Spleen (tissue), 11 donors: ENCODE measurements at regions not wholly inside any gene's neighbourhood (a gene's known extent, or its start where the extent isn't known, plus 50 kb on each side); places are given as distances from the start of the nearest gene placed in this dataset.

ENCODE experiments used
- DNase-seq: peaks from one replicate; pipeline ENCODE4 v3.0.0-alpha.2; 2020
- H3K27ac ChIP-seq, 8 donors: fragments of 200-600 bp; sonication (generic) in 7 of 8; 1 replicate in 4 of 8; 2 replicates in 4 of 8; pipeline versions ENCODE4 v1.5.0 to v1.8.0; 2016 to 2021; ENCODE audit warnings: inconsistent platforms in 4 of 8, mild to moderate bottlenecking in 4 of 8, moderate library complexity in 1 of 8
- H3K27me3 ChIP-seq, 7 donors: fragments of 200-600 bp; sonication (generic) in 6 of 7; replicated peaks in 1 of 7; 1 replicate in 4 of 7; 2 replicates in 3 of 7; pipeline versions ENCODE4 v1.5.0 to v1.8.0; 2016 to 2021; ENCODE audit warnings: inconsistent platforms in 3 of 7, mild to moderate bottlenecking in 1 of 7
- H3K36me3 ChIP-seq, 6 donors: fragments of 200-600 bp; sonication (generic) in 5 of 6; 1 replicate in 4 of 6; 2 replicates in 2 of 6; pipeline versions ENCODE4 v1.5.0 to v1.8.0; 2016 to 2021; ENCODE audit warnings: inconsistent platforms in 2 of 6
- H3K4me1 ChIP-seq, 6 donors: fragments of 200-600 bp; sonication (generic) in 5 of 6; 1 replicate in 3 of 6; 2 replicates in 3 of 6; pipeline versions ENCODE4 v1.5.0 to v1.8.0; 2016 to 2021; ENCODE audit warnings: inconsistent platforms in 3 of 6
- H3K4me3 ChIP-seq, 8 donors: fragments of 200-600 bp; sonication (generic) in 7 of 8; 1 replicate in 4 of 8; 2 replicates in 4 of 8; pipeline versions ENCODE4 v1.5.0 to v1.8.0; 2016 to 2021; ENCODE audit warnings: inconsistent platforms in 4 of 8, mild to moderate bottlenecking in 4 of 8, moderate library complexity in 2 of 8
- H3K9me3 ChIP-seq, 8 donors: fragments of 200-600 bp; sonication (generic) in 7 of 8; 1 replicate in 4 of 8; 2 replicates in 4 of 8; pipeline versions ENCODE4 v1.5.0 to v1.8.0; 2016 to 2021; ENCODE audit warnings: inconsistent platforms in 4 of 8
- CTCF ChIP-seq, 11 experiments: fragments of 200-600 bp in 7 of 11; fragments of 450-650 bp in 4 of 11; sonication (generic) in 4 of 11; IDR thresholded peaks in 8 of 11; conservative IDR thresholded peaks in 3 of 11; 1 replicate in 7 of 11; 2 replicates in 4 of 11; pipeline versions ENCODE4 v1.4.0 to v1.8.0; 2016 to 2021; ENCODE audit warnings: antibody characterized with exemption in 11 of 11, inconsistent platforms in 4 of 11, mild to moderate bottlenecking in 1 of 11
- POLR2A ChIP-seq, 3 donors: fragments of 450-650 bp; IDR thresholded peaks; one replicate each; pipeline ENCODE4 v1.5.1; 2017; ENCODE audit warnings: antibody characterized with exemption in 3 of 3, mild to moderate bottlenecking in 1 of 3
- POLR2AphosphoS5 ChIP-seq, 3 donors: sonication (generic); formaldehyde crosslinking; IDR thresholded peaks; one replicate each; pipeline ENCODE4 v1.5.1; 2017; ENCODE audit warnings: antibody characterized with exemption in 3 of 3
- WGBS, 5 donors: extraction: QIAGEN DNeasy Blood & Tissue Kit in 3 of 5; methylation state at CpG; one replicate each; pipeline versions ENCODE4 v1.1.5 to v1.1.7; 2013 to 2018; 5-methylcytosine and 5-hydroxymethylcytosine counted together
- intact Hi-C: fragments of 100-400 bp; cut with DNase I; formaldehyde crosslinking; loops from one replicate; pipeline ENCODE4 v1.15.0; 2023; ENCODE audit warnings: low total_unique reads
- donor health status: healthy with polysubstance abuse.
- donor health status: DM: no; HTN: no; CAD: no; lungs with moderate emphysema.
- donor health status: DM: no; HTN: no; CAD: no.
- donor health status: Bipolar disorder and iron deficiency.
- donor health status: healthy.
- donor health status: DM: no; HTN: no; CAD: no.
- donor health status: DM: yes; HTN: yes; CAD: no.

GRCh38 chr15:85932391-85932790 is 137.7 kb upstream of the KLHL25 start:
- no peak overlapping the region for H3K27ac ChIP-seq
- intact Hi-C loops, result no loop called here
- peaks cover 0 to 6% (median 0%) of the 10 kb centered on the region in 6 donors for H3K4me1 ChIP-seq
- peaks cover 0 to 6% (median 0%) of the 10 kb centered on the region in 7 donors for H3K27me3 ChIP-seq
- DNase-seq, result no peak
- WGBS, 5 donors, result 56 to 83% (median 80%) methylated on average over 1 of the region's 1 CpG
- no peaks in the 10 kb centered on the region for H3K9me3 ChIP-seq
- no peak overlapping the region for H3K4me3 ChIP-seq
- TF ChIP-seq CTCF (IDR thresholded peaks at IDR 0.05 in 8 of 11, conservative IDR thresholded peaks at IDR 0.05 in 3 of 11), result no peak
- no peak for TF ChIP-seq POLR2AphosphoS5 (IDR thresholded peaks at IDR 0.05)
- TF ChIP-seq POLR2A (IDR thresholded peaks at IDR 0.05), result no peak
- H3K36me3 ChIP-seq, result no peaks in the 10 kb centered on the region

- no peak for DNase-seq
Observed at GRCh38 chr15:85934691-85935090, 140.0 kb upstream of the KLHL25 start.

GRCh38 chr15:85935182-85935581 is 140.5 kb upstream of the KLHL25 start:
- intact Hi-C loops, result no loop called here
- peaks cover 0 to 6% (median 0%) of the 10 kb centered on the region in 7 donors for H3K27me3 ChIP-seq
- no peak overlapping the region for H3K4me3 ChIP-seq
- no peaks in the 10 kb centered on the region for H3K4me1 ChIP-seq
- H3K36me3 ChIP-seq, result no peaks in the 10 kb centered on the region
- no peak overlapping the region for H3K27ac ChIP-seq
- WGBS, 5 donors, result 88 to 95% (median 92%) methylated on average over 6 of the region's 6 CpGs
- DNase-seq, result no peak
- H3K9me3 ChIP-seq, result no peaks in the 10 kb centered on the region
- no peak for TF ChIP-seq CTCF (IDR thresholded peaks at IDR 0.05 in 8 of 11, conservative IDR thresholded peaks at IDR 0.05 in 3 of 11)
- TF ChIP-seq POLR2AphosphoS5 (IDR thresholded peaks at IDR 0.05), result no peak
- no peak for TF ChIP-seq POLR2A (IDR thresholded peaks at IDR 0.05)

More at GRCh38 chr15:85934691-85935090, 140.0 kb upstream of the KLHL25 start:
- no peak overlapping the region for H3K27ac ChIP-seq
- H3K27me3 ChIP-seq, result peaks cover 0 to 6% (median 0%) of the 10 kb centered on the region in 7 donors
- TF ChIP-seq CTCF (IDR thresholded peaks at IDR 0.05 in 8 of 11, conservative IDR thresholded peaks at IDR 0.05 in 3 of 11), result no peak
- TF ChIP-seq POLR2A (IDR thresholded peaks at IDR 0.05), result no peak
- no peak for TF ChIP-seq POLR2AphosphoS5 (IDR thresholded peaks at IDR 0.05)
- H3K9me3 ChIP-seq, result no peaks in the 10 kb centered on the region
- H3K36me3 ChIP-seq, result no peaks in the 10 kb centered on the region
- H3K4me1 ChIP-seq, result no peaks in the 10 kb centered on the region
- intact Hi-C loops, result no loop called here
- 23 to 43% (median 30%) methylated on average over 2 of the region's 2 CpGs for WGBS, 5 donors
- H3K4me3 ChIP-seq, result no peak overlapping the region

GRCh38 chr15:85937661-85938060 is 142.0 kb upstream of the AGBL1 start:
- Histone ChIP-seq H3K4me1 (no peaks in the 10 kb centered on the region), H3K4me3 (no peak overlapping the region), H3K27ac (no peak overlapping the region), H3K9me3 (no peaks in the 10 kb centered on the region), H3K27me3 (no peaks in the 10 kb centered on the region), H3K36me3 (no peaks in the 10 kb centered on the region)
- no peak for TF ChIP-seq POLR2AphosphoS5 (IDR thresholded peaks at IDR 0.05)
- no peak for TF ChIP-seq CTCF (IDR thresholded peaks at IDR 0.05 in 8 of 11, conservative IDR thresholded peaks at IDR 0.05 in 3 of 11)
- no peak for TF ChIP-seq POLR2A (IDR thresholded peaks at IDR 0.05)
- DNase-seq, result no peak
- intact Hi-C loops, result no loop called here
- WGBS, 5 donors, result 85 to 97% (median 94%) methylated on average over 4 of the region's 4 CpGs
